Esophagus squamous epithelium (tissue), 5 donors: ENCODE measurements at regions not wholly inside any gene's neighbourhood (a gene's known extent, or its start where the extent isn't known, plus 50 kb on each side); places are given as distances from the start of the nearest gene placed in this dataset.

Source experiments
- DNase-seq: peaks from one replicate; lab custom pipeline; 2025; lab: John Stamatoyannopoulos, UW
- H3K27ac ChIP-seq, 4 donors: fragments of 200-600 bp; sonication (generic); one replicate each; pipeline ENCODE4 v1.5.1; 2016 to 2019; ENCODE audit warnings: mild to moderate bottlenecking in 1 of 4
- H3K27me3 ChIP-seq, 4 donors: fragments of 200-600 bp; sonication (generic); 1 replicate in 3 of 4; 2 replicates in 1 of 4; pipeline versions ENCODE4 v1.5.1 to v1.6.0; 2017 to 2021; ENCODE audit warnings: antibody characterized with exemption in 1 of 4
- H3K36me3 ChIP-seq, 3 donors: fragments of 200-600 bp; sonication (generic); one replicate each; pipeline ENCODE4 v1.5.1; 2016 to 2019
- H3K4me1 ChIP-seq, 3 donors: fragments of 200-600 bp; sonication (generic); one replicate each; pipeline ENCODE4 v1.5.1; 2017 to 2019
- H3K4me3 ChIP-seq, 4 donors: fragments of 200-600 bp; sonication (generic); 1 replicate in 3 of 4; 2 replicates in 1 of 4; pipeline ENCODE4 v1.5.1; 2016 to 2019; ENCODE audit warnings: mild to moderate bottlenecking in 2 of 4, moderate library complexity in 1 of 4
- H3K9me3 ChIP-seq, 3 donors: fragments of 200-600 bp; sonication (generic); one replicate each; pipeline ENCODE4 v1.5.1; 2016 to 2019
- POLR2A ChIP-seq, 4 donors: fragments of 450-650 bp; IDR thresholded peaks; one replicate each; pipeline ENCODE4 v1.6.1; 2017; ENCODE audit warnings: antibody characterized with exemption in 4 of 4, mild to moderate bottlenecking in 4 of 4, moderate library complexity in 3 of 4
- WGBS, 2 donors: methylation state at CpG; one replicate each; pipeline ENCODE4 v1.1.5; 2018; 5-methylcytosine and 5-hydroxymethylcytosine counted together
- intact Hi-C: fragments of 100-400 bp; cut with DNase I; formaldehyde crosslinking; loops from one replicate; pipeline ENCODE4 v1.15.0; 2022
- TF ChIP-seq, protein P1 (sequence below), 6 experiments: fragments of 450-650 bp in 4 of 6; fragments of 200-600 bp in 2 of 6; sonication (generic) in 2 of 6; IDR thresholded peaks; one replicate each; pipeline ENCODE4 v1.5.1; 2016 to 2019; ENCODE audit warnings: antibody characterized with exemption in 6 of 6, mild to moderate bottlenecking in 4 of 6, moderate library complexity in 4 of 6
- donor health status: DM: yes; HTN: yes; CAD: no.

DNA sequence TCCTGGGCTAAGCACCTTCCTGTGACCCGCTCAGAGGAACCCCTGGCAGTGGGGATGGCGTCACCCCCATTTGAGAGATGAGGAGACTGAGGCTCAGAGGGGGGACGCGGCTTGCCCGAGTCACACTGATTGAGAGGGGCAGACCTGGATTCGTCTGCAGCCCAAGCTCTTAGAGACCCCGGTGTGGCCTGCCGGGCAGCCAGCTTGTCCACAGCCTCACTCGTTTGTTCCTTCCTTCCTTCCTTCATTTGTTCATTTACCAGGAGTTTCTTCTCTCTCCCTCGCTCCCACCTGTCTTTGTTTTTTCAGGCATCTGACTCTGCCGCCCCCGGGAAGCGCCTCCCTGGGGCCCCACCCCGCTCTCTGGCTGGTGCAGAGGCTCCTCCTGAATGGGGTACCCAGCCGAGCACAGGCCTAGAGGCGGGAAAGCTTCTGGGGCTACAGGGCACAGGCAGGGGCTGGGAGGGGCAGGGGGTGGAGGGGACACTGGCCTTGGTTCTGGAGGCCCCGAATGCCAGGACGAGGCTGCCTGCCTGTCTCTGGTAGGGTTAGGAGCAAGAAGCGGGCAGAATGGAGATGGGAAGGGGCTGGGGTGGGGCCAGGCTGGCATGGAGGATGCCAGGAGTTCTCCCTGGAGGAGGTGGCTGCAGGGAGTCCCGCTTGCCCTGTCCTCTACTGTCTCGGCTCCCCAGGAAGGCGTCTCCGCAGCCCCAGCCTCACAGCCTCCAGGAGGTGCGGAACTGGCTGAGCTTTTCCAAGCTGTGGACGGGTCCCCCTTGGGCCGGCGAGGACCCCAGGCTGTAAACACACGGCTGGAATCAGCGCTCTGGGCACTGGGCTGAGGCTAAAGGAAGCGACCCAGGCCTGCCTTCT lies 91.6 kb downstream of the UNCX start:
- no peak overlapping the region for H3K4me3 ChIP-seq
- H3K27me3 ChIP-seq, result peaks cover 0 to 67% (median 5%) of the 10 kb centered on the region in 4 donors
- WGBS, 2 donors, result 41 to 75% methylated on average over 8 to 17 of the region's 30 CpGs
- no peak overlapping the region for H3K27ac ChIP-seq
- no peaks in the 10 kb centered on the region for H3K9me3 ChIP-seq
- intact Hi-C loops, result no loop called here
- TF ChIP-seq, protein P1, sequence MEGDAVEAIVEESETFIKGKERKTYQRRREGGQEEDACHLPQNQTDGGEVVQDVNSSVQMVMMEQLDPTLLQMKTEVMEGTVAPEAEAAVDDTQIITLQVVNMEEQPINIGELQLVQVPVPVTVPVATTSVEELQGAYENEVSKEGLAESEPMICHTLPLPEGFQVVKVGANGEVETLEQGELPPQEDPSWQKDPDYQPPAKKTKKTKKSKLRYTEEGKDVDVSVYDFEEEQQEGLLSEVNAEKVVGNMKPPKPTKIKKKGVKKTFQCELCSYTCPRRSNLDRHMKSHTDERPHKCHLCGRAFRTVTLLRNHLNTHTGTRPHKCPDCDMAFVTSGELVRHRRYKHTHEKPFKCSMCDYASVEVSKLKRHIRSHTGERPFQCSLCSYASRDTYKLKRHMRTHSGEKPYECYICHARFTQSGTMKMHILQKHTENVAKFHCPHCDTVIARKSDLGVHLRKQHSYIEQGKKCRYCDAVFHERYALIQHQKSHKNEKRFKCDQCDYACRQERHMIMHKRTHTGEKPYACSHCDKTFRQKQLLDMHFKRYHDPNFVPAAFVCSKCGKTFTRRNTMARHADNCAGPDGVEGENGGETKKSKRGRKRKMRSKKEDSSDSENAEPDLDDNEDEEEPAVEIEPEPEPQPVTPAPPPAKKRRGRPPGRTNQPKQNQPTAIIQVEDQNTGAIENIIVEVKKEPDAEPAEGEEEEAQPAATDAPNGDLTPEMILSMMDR (IDR thresholded peaks at IDR 0.05), result no peak
- TF ChIP-seq POLR2A (IDR thresholded peaks at IDR 0.05), result no peak
- no peaks in the 10 kb centered on the region for H3K36me3 ChIP-seq
- DNase-seq, result no peak
- peaks cover 0 to 6% (median 0%) of the 10 kb centered on the region in 3 donors for H3K4me1 ChIP-seq

DNA sequence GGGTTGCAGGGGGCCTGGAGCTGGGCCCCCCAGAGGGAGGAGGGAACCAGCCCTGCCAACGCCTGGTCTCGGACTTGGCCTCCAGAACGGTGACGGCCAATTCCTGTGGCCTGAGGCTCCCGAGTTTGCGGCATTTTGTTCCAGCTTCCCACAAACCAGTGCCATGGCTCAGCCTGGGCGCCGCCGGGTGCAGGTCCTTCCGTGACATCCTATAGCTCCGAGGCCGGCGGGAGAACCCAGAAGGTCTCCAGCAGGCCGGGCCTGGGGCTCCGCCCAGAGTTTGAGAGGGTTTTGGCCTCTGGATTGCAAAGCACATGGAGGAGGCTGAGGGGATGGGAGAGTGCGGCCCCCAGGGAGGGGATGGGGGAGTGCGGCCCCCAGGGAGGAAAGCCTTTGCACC lies 92.6 kb downstream of the UNCX start:
- no peak overlapping the region for H3K27ac ChIP-seq
- no peaks in the 10 kb centered on the region for H3K36me3 ChIP-seq
- DNase-seq, result no peak
- H3K9me3 ChIP-seq, result no peaks in the 10 kb centered on the region
- intact Hi-C loops, result no loop called here
- no peak overlapping the region for H3K4me3 ChIP-seq
- H3K4me1 ChIP-seq, result peaks cover 0 to 6% (median 0%) of the 10 kb centered on the region in 3 donors
- 60 to 65% methylated on average over 4 to 5 of the region's 17 CpGs for WGBS, 2 donors
- no peak for TF ChIP-seq POLR2A (IDR thresholded peaks at IDR 0.05)
- TF ChIP-seq, protein P1 (IDR thresholded peaks at IDR 0.05), result no peak
- peaks cover 0 to 76% (median 5%) of the 10 kb centered on the region in 4 donors for H3K27me3 ChIP-seq

DNA sequence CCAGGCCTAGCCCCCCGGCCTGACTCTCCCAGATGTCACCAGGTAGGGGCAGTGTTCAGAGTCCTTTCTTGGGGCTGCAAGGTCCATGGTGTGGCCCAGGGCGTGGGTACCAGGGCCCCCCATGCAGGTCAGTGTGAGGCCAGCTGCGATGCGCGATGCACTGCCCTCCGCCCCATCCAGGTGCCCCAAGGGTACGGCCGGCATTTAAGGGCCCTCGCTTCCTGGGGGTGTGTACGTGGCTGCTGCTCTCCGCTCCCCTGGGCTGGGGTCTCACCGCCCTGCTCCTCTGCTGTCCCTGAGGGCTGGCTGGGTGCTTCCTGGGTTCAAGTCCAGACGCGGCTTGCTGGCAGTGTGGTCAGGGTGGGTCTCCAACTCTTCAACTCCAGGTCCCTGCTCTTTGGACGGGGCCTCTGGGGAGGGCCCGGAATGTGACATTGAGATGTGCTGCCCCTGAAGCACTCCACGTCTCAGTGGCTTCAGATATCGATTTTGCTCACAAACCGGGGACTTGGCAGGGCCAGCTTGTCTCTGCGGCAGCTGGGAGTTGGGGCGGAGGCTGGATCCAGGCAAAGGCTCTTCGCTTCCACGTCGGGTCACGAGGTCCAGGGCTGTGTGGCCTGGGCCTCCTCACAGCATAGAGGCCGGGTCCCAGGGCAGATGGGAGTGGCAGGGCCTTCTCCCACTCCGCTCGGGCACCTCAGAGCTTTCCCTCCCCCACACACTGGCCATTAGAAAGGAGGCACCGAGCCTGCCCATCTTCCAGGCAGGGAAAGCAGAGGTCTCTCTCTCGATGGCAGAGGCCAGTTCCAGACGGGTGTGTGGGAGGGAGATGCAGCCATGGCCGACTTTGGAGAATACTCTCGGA lies 93.2 kb downstream of the UNCX start:
- TF ChIP-seq POLR2A (IDR thresholded peaks at IDR 0.05), result no peak
- TF ChIP-seq, protein P1 (IDR thresholded peaks at IDR 0.05), result no peak
- intact Hi-C loops, result no loop called here
- H3K36me3 ChIP-seq, result no peaks in the 10 kb centered on the region
- no peak for DNase-seq
- H3K27ac ChIP-seq, result no peak overlapping the region
- no peaks in the 10 kb centered on the region for H3K9me3 ChIP-seq
- WGBS, 2 donors, result 81% methylated on average over 8 of the region's 33 CpGs; no CpG with 5 or more reads in 1 of the 2 donors
- H3K4me1 ChIP-seq, result peaks cover 0 to 6% (median 0%) of the 10 kb centered on the region in 3 donors
- no peak overlapping the region for H3K4me3 ChIP-seq
- H3K27me3 ChIP-seq, result peaks cover 0 to 77% (median 5%) of the 10 kb centered on the region in 4 donors

DNA sequence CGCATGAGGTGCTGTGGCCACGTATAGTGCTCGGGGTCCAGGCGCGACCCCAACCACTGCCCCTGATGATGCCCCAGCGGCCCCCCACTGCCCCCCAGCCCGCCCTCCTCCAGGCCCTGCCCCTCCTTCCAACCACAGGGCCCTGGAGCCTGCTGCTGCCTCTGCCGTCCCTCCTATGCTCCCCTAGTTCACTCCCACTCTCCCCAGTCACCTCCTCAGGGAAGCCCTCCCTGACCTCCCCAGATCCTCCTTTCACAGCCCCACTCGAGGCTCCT lies 93.8 kb downstream of the UNCX start:
- H3K27ac ChIP-seq, result no peak overlapping the region
- H3K27me3 ChIP-seq, result peaks cover 0 to 77% (median 5%) of the 10 kb centered on the region in 4 donors
- H3K4me3 ChIP-seq, result no peak overlapping the region
- WGBS, 2 donors, result 66 to 75% methylated on average over 3 to 4 of the region's 9 CpGs
- intact Hi-C loops, result no loop called here
- no peak for DNase-seq
- H3K9me3 ChIP-seq, result no peaks in the 10 kb centered on the region
- TF ChIP-seq, protein P1 (IDR thresholded peaks at IDR 0.05), result no peak
- no peak for TF ChIP-seq POLR2A (IDR thresholded peaks at IDR 0.05)
- H3K36me3 ChIP-seq, result no peaks in the 10 kb centered on the region
- peaks cover 0 to 6% (median 0%) of the 10 kb centered on the region in 3 donors for H3K4me1 ChIP-seq

DNA sequence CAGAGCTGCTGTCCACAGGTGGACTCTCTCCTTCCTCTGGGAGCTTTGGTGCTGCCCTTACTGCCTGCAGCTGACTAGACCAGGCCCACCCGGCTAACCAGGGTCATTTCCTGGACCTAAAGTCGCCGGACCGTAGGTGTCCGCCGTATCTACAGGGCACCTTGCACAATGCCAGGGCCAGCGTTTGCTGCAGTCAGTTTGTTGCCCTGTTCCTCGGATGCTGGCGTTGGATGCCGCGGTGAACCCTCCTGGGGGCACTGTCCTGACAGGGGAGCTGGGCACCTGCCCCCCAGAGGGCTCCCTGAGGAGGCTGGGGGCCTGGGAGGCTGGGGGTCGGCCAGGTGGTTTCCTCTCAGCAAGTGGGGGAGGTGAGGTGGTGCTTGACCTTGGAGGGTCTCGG lies 96.6 kb downstream of the UNCX start:
- intact Hi-C loops, result no loop called here
- H3K9me3 ChIP-seq, result no peaks in the 10 kb centered on the region
- TF ChIP-seq, protein P1 (IDR thresholded peaks at IDR 0.05), result no peak
- TF ChIP-seq POLR2A (IDR thresholded peaks at IDR 0.05), result no peak
- no peak overlapping the region for H3K27ac ChIP-seq
- H3K27me3 ChIP-seq, result peaks cover 0 to 72% (median 0%) of the 10 kb centered on the region in 4 donors
- no peaks in the 10 kb centered on the region for H3K4me1 ChIP-seq
- no peak overlapping the region for H3K4me3 ChIP-seq
- no peak for DNase-seq
- 82 to 90% methylated on average over 2 to 7 of the region's 13 CpGs for whole genome bisulfite sequencing, 2 donors
- H3K36me3 ChIP-seq, result no peaks in the 10 kb centered on the region
